A549 (cell line): ENCODE measurements at regions not wholly inside any gene's neighbourhood (a gene's known extent, or its start where the extent isn't known, plus 50 kb on each side); places are given as distances from the start of the nearest gene placed in this dataset.

Source experiments
- CBX2 ChIP-seq: fragments of 200-600 bp; sonication (generic); IDR thresholded peaks from 2 replicates; pipeline ENCODE4 v1.6.1; 2016; ENCODE audit warnings: low read depth, mild to moderate bottlenecking, borderline replicate concordance
- CTCF ChIP-seq: fragments of >200 bp; sonication (Bioruptor Twin); formaldehyde crosslinking; IDR thresholded peaks from 3 replicates; pipeline ENCODE4 v1.5.1; 2016
- ELK1 ChIP-seq: fragments of 150-350 bp; IDR thresholded peaks from 2 replicates; pipeline ENCODE4 v1.6.1; 2014; ENCODE audit warnings: low read depth, mild to moderate bottlenecking, low read length
- HOXB13 ChIP-seq: fragments of 250-450 bp; sonication (Bioruptor Pico); IDR thresholded peaks from 2 replicates; pipeline ENCODE4 v1.5.0; 2020; ENCODE audit warnings: low read depth, mild to moderate bottlenecking, moderate library complexity
- JUNB ChIP-seq: fragments of >200 bp; sonication (Bioruptor Twin); formaldehyde crosslinking; IDR thresholded peaks from 2 replicates; pipeline ENCODE4 v1.6.1; 2016
- MAFK ChIP-seq: fragments of 450-650 bp; IDR thresholded peaks from 2 replicates; pipeline ENCODE4 v1.6.1; 2014; ENCODE audit not compliant: partially characterized antibody
- MAX ChIP-seq: IDR thresholded peaks from 2 replicates; pipeline ENCODE4 v1.6.1; 2012
- MYC ChIP-seq: IDR thresholded peaks from 2 replicates; pipeline ENCODE4 v1.6.1; 2012; ENCODE audit warnings: mild to moderate bottlenecking, inconsistent platforms, low read length, improper control_type of control experiment, borderline replicate concordance
- RAD21 ChIP-seq, 2 experiments: fragments of >200 bp in 1 of 2; sonication (Bioruptor Twin) in 1 of 2; formaldehyde crosslinking in 1 of 2; IDR thresholded peaks in 1 of 2; conservative IDR thresholded peaks in 1 of 2; 2 replicates in 1 of 2; 3 replicates in 1 of 2; pipeline ENCODE4 v1.6.1; 2012 to 2018; ENCODE audit warnings: inconsistent platforms in 1 of 2
- REST ChIP-seq: fragments of 200-600 bp; sonication (generic); IDR thresholded peaks from 2 replicates; pipeline ENCODE4 v1.6.1; 2016; ENCODE audit warnings: antibody characterized with exemption, mild to moderate bottlenecking, moderate library complexity
- RFX5 ChIP-seq: fragments of 450-650 bp; IDR thresholded peaks from 2 replicates; pipeline ENCODE4 v1.7.1; 2014; ENCODE audit warnings: antibody characterized with exemption, mild to moderate bottlenecking, moderate library complexity
- SMC3 ChIP-seq: fragments of >200 bp; sonication (Bioruptor Twin); formaldehyde crosslinking; IDR thresholded peaks from 3 replicates; pipeline ENCODE4 v1.6.1; 2018; ENCODE audit warnings: inconsistent platforms
- ZSCAN20 ChIP-seq: fragments of 250-450 bp; sonication (Bioruptor Pico); IDR thresholded peaks from 2 replicates; pipeline ENCODE4 v1.8.0; 2022; ENCODE audit warnings: mild to moderate bottlenecking, moderate library complexity

GRCh38 chr2:144074450-144074849 lies 445.5 kb downstream of the ZEB2 start:
- no peak for TF ChIP-seq ELK1
- TF ChIP-seq JUNB, result no peak
- TF ChIP-seq SMC3, result no peak
- no peak for TF ChIP-seq CTCF
- no peak for TF ChIP-seq CBX2
- no peak for TF ChIP-seq MAX
- no peak for TF ChIP-seq MYC
- TF ChIP-seq RAD21 (conservative IDR thresholded peaks at IDR 0.05 in 1 of 2, IDR thresholded peaks at IDR 0.05 in 1 of 2), result no peak
- no peak for TF ChIP-seq MAFK
- TF ChIP-seq REST, result no peak
- no peak for TF ChIP-seq ZSCAN20 (CRISPR knock-in tag)
- no peak for TF ChIP-seq HOXB13 (CRISPR knock-in tag)
- no peak for TF ChIP-seq RFX5
